ENCODE measurements at regions not wholly inside any gene's neighbourhood (a gene's known extent, or its start where the extent isn't known, plus 50 kb on each side); places are given as distances from the start of the nearest gene placed in this dataset.
"Not testable (repeated sequence)": the region's sequence is repeated elsewhere in the genome, so short reads cannot be mapped to it uniquely, and the experiment has no call there.

GRCh38 chr13:62151724-62152123, 736.1 kb upstream of the PCDH20 start:
- TF ChIP-seq YY1 (IDR thresholded peaks at IDR 0.05; ENCODE audit: insufficient read depth, insufficient read length); ZNF274 (IDR thresholded peaks at IDR 0.05; ENCODE audit: low read depth, low read length): not testable (repeated sequence)
